ENCODE measurements at regions not wholly inside any gene's neighbourhood (a gene's known extent, or its start where the extent isn't known, plus 50 kb on each side); places are given as distances from the start of the nearest gene placed in this dataset.

GRCh38 chr17:11130367-11130766, 110.6 kb upstream of the SHISA6 start:
- no peak for TF ChIP-seq CTCF (IDR thresholded peaks at IDR 0.05; ENCODE audit: low read depth, low read length, missing control alignments)
- H3K4me3 ChIP-seq (replicated peaks; ENCODE audit: low read depth, low read length), result no peak overlapping the region
- no peak for DNase-seq (ENCODE audit: extremely low read depth, low read depth)

GRCh38 chr17:11122908-11123307, 118.1 kb upstream of the SHISA6 start:
- TF ChIP-seq CTCF (IDR thresholded peaks at IDR 0.05; ENCODE audit: low read depth, low read length, missing control alignments), result no peak
- no peak for DNase-seq (ENCODE audit: extremely low read depth, low read depth)
- H3K4me3 ChIP-seq (replicated peaks; ENCODE audit: low read depth, low read length), result no peak overlapping the region

- no peak for TF ChIP-seq CTCF (IDR thresholded peaks at IDR 0.05; ENCODE audit: low read depth, low read length, missing control alignments)
- no peak overlapping the region for H3K4me3 ChIP-seq (replicated peaks; ENCODE audit: low read depth, low read length)
- DNase-seq (ENCODE audit: extremely low read depth, low read depth), result no peak
Observed at GRCh38 chr17:11121341-11121985, 119.5 kb upstream of the SHISA6 start.

- no peak overlapping the region for H3K4me3 ChIP-seq (replicated peaks; ENCODE audit: low read depth, low read length)
- DNase-seq (ENCODE audit: extremely low read depth, low read depth), result no peak
- TF ChIP-seq CTCF (IDR thresholded peaks at IDR 0.05; ENCODE audit: low read depth, low read length, missing control alignments), result no peak
Observed at GRCh38 chr17:11109106-11109505, 131.9 kb upstream of the SHISA6 start.

GRCh38 chr17:11105141-11105540, 135.9 kb upstream of the SHISA6 start:
- TF ChIP-seq CTCF (IDR thresholded peaks at IDR 0.05; ENCODE audit: low read depth, low read length, missing control alignments), result no peak
- DNase-seq (ENCODE audit: extremely low read depth, low read depth), result no peak
- H3K4me3 ChIP-seq (replicated peaks; ENCODE audit: low read depth, low read length), result no peak overlapping the region

GRCh38 chr17:11097121-11097520, 143.9 kb upstream of the SHISA6 start:
- H3K4me3 ChIP-seq (replicated peaks; ENCODE audit: low read depth, low read length), result no peak overlapping the region
- no peak for DNase-seq (ENCODE audit: extremely low read depth, low read depth)
- TF ChIP-seq CTCF (IDR thresholded peaks at IDR 0.05; ENCODE audit: low read depth, low read length, missing control alignments), result no peak

GRCh38 chr17:11094331-11094730, 146.7 kb upstream of the SHISA6 start:
- H3K4me3 ChIP-seq (replicated peaks; ENCODE audit: low read depth, low read length), result no peak overlapping the region
- no peak for DNase-seq (ENCODE audit: extremely low read depth, low read depth)
- TF ChIP-seq CTCF (IDR thresholded peaks at IDR 0.05; ENCODE audit: low read depth, low read length, missing control alignments), result no peak
